ENCODE measurements at regions not wholly inside any gene's neighbourhood (a gene's known extent, or its start where the extent isn't known, plus 50 kb on each side); places are given as distances from the start of the nearest gene placed in this dataset.

- Histone ChIP-seq H4K20me1 (ENCODE audit: insufficient read depth, low read length) (no peaks in the 10 kb centered on the region), H2AFZ (ENCODE audit: insufficient read depth, low read depth, low read length, poor library complexity, severe bottlenecking) (no peak overlapping the region), H3K36me3 (replicated peaks in 1 of 2; ENCODE audit: control insufficient read depth in 1 of 2, insufficient read depth in 2 of 2, low read length in 2 of 2) (no peaks in the 10 kb centered on the region), H3K9ac (ENCODE audit: insufficient read depth, low read length, poor library complexity, severe bottlenecking) (no peak overlapping the region), H3K79me2 (ENCODE audit: insufficient read depth, low read length) (no peaks in the 10 kb centered on the region), H3K27ac (ENCODE audit: low read depth in 1 of 2, low read length in 2 of 2) (no peak overlapping the region), H3K4me2 (replicated peaks; ENCODE audit: extremely low read depth, low read length, poor library complexity, severe bottlenecking) (no peak overlapping the region), H3K4me1 (ENCODE audit: control insufficient read depth in 1 of 2, insufficient read depth in 2 of 2, low read length in 2 of 2) (no peaks in the 10 kb centered on the region), H3K9me3 (replicated peaks in 1 of 2; ENCODE audit: control insufficient read depth in 1 of 2, insufficient read depth in 1 of 2, low read length in 2 of 2) (no peaks in the 10 kb centered on the region), H3K27me3 (ENCODE audit: control insufficient read depth in 2 of 2, insufficient read depth in 2 of 2, low read length in 2 of 2) (no peaks in the 10 kb centered on the region), H3K4me3 (replicated peaks in 1 of 3; ENCODE audit: low read depth in 2 of 3, low read length in 3 of 3) (no peak overlapping the region)
- Mint-ChIP-seq H3K27me3 (ENCODE audit: low read depth in 3 of 3) (no peaks in the 10 kb centered on the region), H3K9me3 (peaks cover 0 to 3% (median 2%) of the 10 kb centered on the region in 7 donors), H3K27ac (no peak overlapping the region), H3K4me3 (no peak overlapping the region), H3K36me3 (no peaks in the 10 kb centered on the region), H3K4me1 (no peaks in the 10 kb centered on the region)
- intact Hi-C loops (cut with micrococcal nuclease) = no loop called here
- WGBS (ENCODE audit: insufficient coverage) = 80% methylated on average over 1 of the region's 5 CpGs
- no peak for TF ChIP-seq CTCF (IDR thresholded peaks at IDR 0.05)
- DNase-seq = no peak
Observed at GRCh38 chr3:144554889-144555288, 583.3 kb downstream of the DIPK2A start.

- WGBS (ENCODE audit: insufficient coverage) = no CpG with 5 or more reads among the region's 3 CpGs
- Histone ChIP-seq H3K4me2 (replicated peaks; ENCODE audit: extremely low read depth, low read length, poor library complexity, severe bottlenecking) (no peak overlapping the region), H3K4me3 (replicated peaks in 1 of 3; ENCODE audit: low read depth in 2 of 3, low read length in 3 of 3) (no peak overlapping the region), H3K27me3 (ENCODE audit: control insufficient read depth in 2 of 2, insufficient read depth in 2 of 2, low read length in 2 of 2) (no peaks in the 10 kb centered on the region), H3K9ac (ENCODE audit: insufficient read depth, low read length, poor library complexity, severe bottlenecking) (no peak overlapping the region), H2AFZ (ENCODE audit: insufficient read depth, low read depth, low read length, poor library complexity, severe bottlenecking) (no peak overlapping the region), H4K20me1 (ENCODE audit: insufficient read depth, low read length) (no peaks in the 10 kb centered on the region), H3K4me1 (ENCODE audit: control insufficient read depth in 1 of 2, insufficient read depth in 2 of 2, low read length in 2 of 2) (no peaks in the 10 kb centered on the region), H3K27ac (ENCODE audit: low read depth in 1 of 2, low read length in 2 of 2) (no peak overlapping the region), H3K9me3 (replicated peaks in 1 of 2; ENCODE audit: control insufficient read depth in 1 of 2, insufficient read depth in 1 of 2, low read length in 2 of 2) (no peaks in the 10 kb centered on the region), H3K79me2 (ENCODE audit: insufficient read depth, low read length) (no peaks in the 10 kb centered on the region), H3K36me3 (replicated peaks in 1 of 2; ENCODE audit: control insufficient read depth in 1 of 2, insufficient read depth in 2 of 2, low read length in 2 of 2) (no peaks in the 10 kb centered on the region)
- no peak for DNase-seq
- H3K27ac Mint-ChIP-seq = no peak overlapping the region
- H3K27me3 Mint-ChIP-seq (ENCODE audit: low read depth in 3 of 3) = no peaks in the 10 kb centered on the region
- H3K4me3 Mint-ChIP-seq = no peak overlapping the region
- intact Hi-C loops (cut with micrococcal nuclease) = no loop called here
- TF ChIP-seq CTCF (IDR thresholded peaks at IDR 0.05) = no peak
- H3K9me3 Mint-ChIP-seq = peaks cover 0 to 4% (median 2%) of the 10 kb centered on the region in 7 donors
- no peaks in the 10 kb centered on the region for H3K36me3 Mint-ChIP-seq
- no peaks in the 10 kb centered on the region for H3K4me1 Mint-ChIP-seq
Observed at GRCh38 chr3:144556392-144556791, 584.8 kb downstream of the DIPK2A start.

Measured in CD14-positive monocyte (primary cell).